ENCODE measurements at regions not wholly inside any gene's neighbourhood (a gene's known extent, or its start where the extent isn't known, plus 50 kb on each side); places are given as distances from the start of the nearest gene placed in this dataset.
A peak's percentile ranks its signal among the peaks of the same experiment; 100 is the strongest.

DNA sequence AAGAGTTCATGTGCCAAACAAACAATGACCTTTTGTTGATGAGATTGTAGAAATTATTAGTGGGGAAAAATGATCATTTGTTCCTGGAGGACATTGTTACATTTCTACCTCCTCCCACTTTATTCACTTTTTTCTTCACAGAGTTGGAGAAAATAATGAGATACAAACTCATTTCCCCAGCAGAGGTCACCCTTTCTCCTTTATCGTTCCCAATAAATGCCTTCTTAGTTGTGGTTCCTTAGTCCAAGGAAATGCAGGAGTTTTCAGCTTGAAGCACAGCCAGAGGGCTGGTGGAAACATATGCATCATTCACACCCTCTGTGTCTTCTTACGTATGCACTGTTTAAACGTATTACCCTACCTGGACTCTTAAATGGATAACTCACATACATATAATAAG is 108.8 kb downstream of the SLC4A3 start:
- H3K27ac ChIP-seq, result no peak overlapping the region
- no peaks in the 10 kb centered on the region for H3K4me1 ChIP-seq
- no peaks in the 10 kb centered on the region for H3K36me3 ChIP-seq
- no peaks in the 10 kb centered on the region for H3K9me3 ChIP-seq
- no peak for DNase-seq
- intact Hi-C loops (cut with DNase I; ENCODE audit: low total_unique reads), result no loop called here
- TF ChIP-seq, protein P1, sequence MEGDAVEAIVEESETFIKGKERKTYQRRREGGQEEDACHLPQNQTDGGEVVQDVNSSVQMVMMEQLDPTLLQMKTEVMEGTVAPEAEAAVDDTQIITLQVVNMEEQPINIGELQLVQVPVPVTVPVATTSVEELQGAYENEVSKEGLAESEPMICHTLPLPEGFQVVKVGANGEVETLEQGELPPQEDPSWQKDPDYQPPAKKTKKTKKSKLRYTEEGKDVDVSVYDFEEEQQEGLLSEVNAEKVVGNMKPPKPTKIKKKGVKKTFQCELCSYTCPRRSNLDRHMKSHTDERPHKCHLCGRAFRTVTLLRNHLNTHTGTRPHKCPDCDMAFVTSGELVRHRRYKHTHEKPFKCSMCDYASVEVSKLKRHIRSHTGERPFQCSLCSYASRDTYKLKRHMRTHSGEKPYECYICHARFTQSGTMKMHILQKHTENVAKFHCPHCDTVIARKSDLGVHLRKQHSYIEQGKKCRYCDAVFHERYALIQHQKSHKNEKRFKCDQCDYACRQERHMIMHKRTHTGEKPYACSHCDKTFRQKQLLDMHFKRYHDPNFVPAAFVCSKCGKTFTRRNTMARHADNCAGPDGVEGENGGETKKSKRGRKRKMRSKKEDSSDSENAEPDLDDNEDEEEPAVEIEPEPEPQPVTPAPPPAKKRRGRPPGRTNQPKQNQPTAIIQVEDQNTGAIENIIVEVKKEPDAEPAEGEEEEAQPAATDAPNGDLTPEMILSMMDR (IDR thresholded peaks at IDR 0.05), result peak; percentile 47 to 61 (median 49)
- TF ChIP-seq POLR2A (IDR thresholded peaks at IDR 0.05), result no peak
- H3K27me3 ChIP-seq, result no peaks in the 10 kb centered on the region
- H3K4me3 ChIP-seq, result no peak overlapping the region

DNA sequence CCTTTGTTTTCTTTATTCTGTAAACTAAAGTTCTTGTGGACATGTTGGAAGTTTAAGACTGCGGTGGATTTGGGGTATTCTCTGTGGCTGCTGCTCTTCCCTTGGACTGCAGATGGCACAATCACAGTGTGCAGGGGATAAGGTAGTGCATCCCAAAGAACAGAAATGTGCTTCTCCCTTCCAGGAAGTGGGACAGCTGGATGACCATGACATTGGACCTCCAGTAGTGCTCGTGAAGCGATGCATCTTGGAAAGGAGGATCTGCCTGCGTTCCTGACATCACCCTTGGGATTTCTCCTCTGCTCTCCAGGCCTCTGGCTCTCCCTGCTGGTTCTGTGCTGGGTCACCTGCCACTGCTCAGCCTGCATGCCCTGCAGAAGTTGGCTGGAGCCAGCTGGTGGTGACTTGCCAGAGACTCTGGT is 109.9 kb downstream of the SLC4A3 start:
- H3K27ac ChIP-seq, result no peak overlapping the region
- intact Hi-C loops (cut with DNase I; ENCODE audit: low total_unique reads), result no loop called here
- TF ChIP-seq, protein P1 (IDR thresholded peaks at IDR 0.05), result peak in 2 of 4 experiments; percentile 13 to 14
- TF ChIP-seq POLR2A (IDR thresholded peaks at IDR 0.05), result no peak

DNA sequence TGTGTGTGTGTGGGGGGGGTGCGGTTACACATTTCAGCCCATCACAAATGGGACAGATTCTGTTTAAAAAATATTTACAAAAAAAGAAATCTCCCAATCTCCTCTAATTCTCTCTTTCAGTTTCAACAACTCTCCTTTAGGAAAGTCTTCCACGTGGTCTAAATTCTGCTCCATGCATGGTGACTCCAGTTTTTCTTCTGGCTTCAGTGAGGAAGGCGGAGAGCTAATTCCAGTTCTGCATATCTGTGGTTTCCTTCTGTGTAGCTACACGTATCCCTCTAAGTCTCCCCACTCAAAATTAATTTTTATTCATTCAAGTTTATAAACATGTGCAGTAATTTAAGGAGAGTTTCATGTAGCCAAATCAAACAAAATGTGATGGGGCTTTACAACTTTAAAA is 111.6 kb downstream of the SLC4A3 start:
- H3K4me3 ChIP-seq, result no peak overlapping the region
- no peaks in the 10 kb centered on the region for H3K9me3 ChIP-seq
- no peak for TF ChIP-seq POLR2A (IDR thresholded peaks at IDR 0.05)
- TF ChIP-seq, protein P1 (IDR thresholded peaks at IDR 0.05), result no peak
- H3K4me1 ChIP-seq, result no peaks in the 10 kb centered on the region
- no peak for DNase-seq
- no peaks in the 10 kb centered on the region for H3K36me3 ChIP-seq
- H3K27ac ChIP-seq, result no peak overlapping the region
- intact Hi-C loops (cut with DNase I; ENCODE audit: low total_unique reads), result no loop called here
- no peaks in the 10 kb centered on the region for H3K27me3 ChIP-seq

More for the DNA sequence above, 109.9 kb downstream of the SLC4A3 start:
- Histone ChIP-seq H3K9me3 (no peaks in the 10 kb centered on the region), H3K4me1 (no peaks in the 10 kb centered on the region), H3K27me3 (no peaks in the 10 kb centered on the region), H3K4me3 (no peak overlapping the region), H3K36me3 (no peaks in the 10 kb centered on the region)
- no peak for DNase-seq

DNA sequence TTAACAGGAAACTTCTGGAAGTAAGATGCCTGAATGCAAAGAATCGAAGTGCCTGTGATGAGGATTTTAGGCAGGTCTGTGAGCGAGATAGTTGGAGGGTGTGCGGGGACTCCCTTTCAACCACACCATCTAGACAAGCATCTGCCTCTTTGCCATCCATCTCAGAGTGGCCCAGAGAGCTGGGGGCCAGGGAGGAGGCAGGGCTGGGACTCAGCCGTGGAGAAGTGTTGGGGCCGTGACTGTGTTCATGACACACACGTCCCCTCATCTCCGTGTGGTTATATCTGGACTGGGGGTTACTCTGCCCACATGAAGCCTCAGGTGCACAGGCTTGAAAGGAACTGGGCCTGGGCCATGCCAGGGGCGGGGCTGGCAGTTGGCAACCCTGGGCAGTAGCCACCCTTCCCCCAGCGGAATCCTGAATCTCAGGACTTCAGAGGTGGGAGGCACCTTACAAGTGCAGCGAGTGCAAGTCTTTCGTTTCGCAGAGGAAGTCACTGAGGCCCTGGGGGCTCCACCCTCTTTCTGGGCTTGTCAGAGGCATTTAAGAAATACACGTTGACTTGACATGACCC is 112.5 kb downstream of the SLC4A3 start:
- intact Hi-C loops (cut with DNase I; ENCODE audit: low total_unique reads), result no loop called here
- Histone ChIP-seq H3K9me3 (no peaks in the 10 kb centered on the region), H3K4me3 (no peak overlapping the region), H3K27ac (no peak overlapping the region), H3K4me1 (no peaks in the 10 kb centered on the region), H3K36me3 (no peaks in the 10 kb centered on the region), H3K27me3 (no peaks in the 10 kb centered on the region)
- DNase-seq, result no peak
- TF ChIP-seq, protein P1 (IDR thresholded peaks at IDR 0.05), result no peak
- no peak for TF ChIP-seq POLR2A (IDR thresholded peaks at IDR 0.05)

DNA sequence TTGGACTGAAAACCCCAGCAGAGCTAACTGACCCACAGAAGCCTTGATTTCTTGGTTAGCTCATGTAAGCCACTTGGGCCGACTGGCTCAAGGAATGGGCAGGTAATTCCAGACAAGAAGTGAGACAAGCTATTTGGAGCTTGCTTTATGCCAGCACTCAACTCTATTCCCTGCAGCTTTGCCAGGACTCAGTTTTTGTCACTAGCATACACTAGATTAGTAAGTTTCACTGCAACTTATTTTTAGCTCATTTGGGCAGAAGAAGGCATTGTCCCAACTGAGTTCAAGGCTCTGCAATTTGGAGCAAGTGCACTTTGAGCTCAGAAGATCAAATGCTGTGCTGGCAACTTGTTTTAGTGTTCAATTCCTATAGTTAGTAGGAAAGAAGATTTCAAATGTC is 116.1 kb downstream of the SLC4A3 start:
- H3K27ac ChIP-seq, result no peak overlapping the region
- intact Hi-C loops (cut with DNase I; ENCODE audit: low total_unique reads), result no loop called here
- no peaks in the 10 kb centered on the region for H3K4me1 ChIP-seq
- TF ChIP-seq, protein P1 (IDR thresholded peaks at IDR 0.05), result no peak
- TF ChIP-seq POLR2A (IDR thresholded peaks at IDR 0.05), result no peak
- H3K36me3 ChIP-seq, result no peaks in the 10 kb centered on the region
- H3K27me3 ChIP-seq, result no peaks in the 10 kb centered on the region
- DNase-seq, result no peak
- H3K9me3 ChIP-seq, result no peaks in the 10 kb centered on the region
- H3K4me3 ChIP-seq, result no peak overlapping the region
